ENCODE measurements at regions not wholly inside any gene's neighbourhood (a gene's known extent, or its start where the extent isn't known, plus 50 kb on each side); places are given as distances from the start of the nearest gene placed in this dataset.

GRCh38 chr9:27799326-27799725, 226.0 kb upstream of the C9orf72 start:
- Histone ChIP-seq H3K9me3 (no peaks in the 10 kb centered on the region), H3K4me3 (no peak overlapping the region), H3K27me3 (no peaks in the 10 kb centered on the region), H3K27ac (no peak overlapping the region), H3K36me3 (no peaks in the 10 kb centered on the region), H3K4me1 (no peaks in the 10 kb centered on the region)
- DNase-seq: no peak
- no peak for TF ChIP-seq POLR2A (IDR thresholded peaks at IDR 0.05)
- TF ChIP-seq CTCF (IDR thresholded peaks at IDR 0.05): no peak
- 50 to 60% methylated on average over 1 of the region's 1 CpG for WGBS, 2 donors
- intact Hi-C loops (cut with DNase I): no loop called here

GRCh38 chr9:27800159-27800558, 226.9 kb upstream of the C9orf72 start:
- WGBS, 2 donors: 12 to 21% methylated on average over 1 of the region's 1 CpG
- DNase-seq: no peak
- Histone ChIP-seq H3K36me3 (no peaks in the 10 kb centered on the region), H3K27ac (no peak overlapping the region), H3K4me3 (no peak overlapping the region), H3K4me1 (no peaks in the 10 kb centered on the region), H3K9me3 (no peaks in the 10 kb centered on the region), H3K27me3 (no peaks in the 10 kb centered on the region)
- intact Hi-C loops (cut with DNase I): no loop called here
- no peak for TF ChIP-seq POLR2A (IDR thresholded peaks at IDR 0.05)
- TF ChIP-seq CTCF (IDR thresholded peaks at IDR 0.05): no peak

- no peaks in the 10 kb centered on the region for H3K9me3 ChIP-seq
- 75 to 78% methylated on average over 2 of the region's 2 CpGs for WGBS, 2 donors
- no peaks in the 10 kb centered on the region for H3K27me3 ChIP-seq
- no peaks in the 10 kb centered on the region for H3K36me3 ChIP-seq
- DNase-seq: no peak
- no peak overlapping the region for H3K4me3 ChIP-seq
- intact Hi-C loops (cut with DNase I): no loop called here
- H3K27ac ChIP-seq: no peak overlapping the region
- TF ChIP-seq CTCF (IDR thresholded peaks at IDR 0.05) (no peak), POLR2A (IDR thresholded peaks at IDR 0.05) (no peak)
- no peaks in the 10 kb centered on the region for H3K4me1 ChIP-seq
Observed at GRCh38 chr9:27800692-27801370, 227.6 kb upstream of the C9orf72 start.

- Histone ChIP-seq H3K4me1 (no peaks in the 10 kb centered on the region), H3K36me3 (no peaks in the 10 kb centered on the region), H3K4me3 (no peak overlapping the region), H3K9me3 (no peaks in the 10 kb centered on the region), H3K27ac (no peak overlapping the region), H3K27me3 (no peaks in the 10 kb centered on the region)
- intact Hi-C loops (cut with DNase I): no loop called here
- no peak for TF ChIP-seq CTCF (IDR thresholded peaks at IDR 0.05)
- TF ChIP-seq POLR2A (IDR thresholded peaks at IDR 0.05): no peak
- DNase-seq: no peak
- 54 to 60% methylated on average over 6 of the region's 6 CpGs for WGBS, 2 donors
Observed at GRCh38 chr9:27801545-27801944, 228.3 kb upstream of the C9orf72 start.

- WGBS, 2 donors: 76 to 80% methylated on average over 3 of the region's 3 CpGs
- Histone ChIP-seq H3K27me3 (no peaks in the 10 kb centered on the region), H3K4me1 (no peaks in the 10 kb centered on the region), H3K9me3 (no peaks in the 10 kb centered on the region), H3K36me3 (no peaks in the 10 kb centered on the region), H3K4me3 (no peak overlapping the region), H3K27ac (no peak overlapping the region)
- intact Hi-C loops (cut with DNase I): no loop called here
- no peak for DNase-seq
- no peak for TF ChIP-seq CTCF (IDR thresholded peaks at IDR 0.05)
- TF ChIP-seq POLR2A (IDR thresholded peaks at IDR 0.05): no peak
Observed at GRCh38 chr9:27802418-27802817, 229.1 kb upstream of the C9orf72 start.
